Mucosa of rectum (tissue), 2 donors: ENCODE measurements at regions not wholly inside any gene's neighbourhood (a gene's known extent, or its start where the extent isn't known, plus 50 kb on each side); places are given as distances from the start of the nearest gene placed in this dataset.

Source experiments
- H3K27ac ChIP-seq, 2 donors: one replicate each; pipeline ENCODE4 v1.7.0; 2013; ENCODE audit warnings: inconsistent platforms in 2 of 2, low read depth in 2 of 2, low read length in 2 of 2
- H3K27me3 ChIP-seq, 2 donors: one replicate each; pipeline ENCODE4 v1.7.0; 2013; ENCODE audit warnings: low read length in 2 of 2; ENCODE audit not compliant: control insufficient read depth in 2 of 2, insufficient read depth in 2 of 2
- H3K36me3 ChIP-seq, 2 donors: one replicate each; pipeline ENCODE4 v1.7.0; 2013; ENCODE audit warnings: low read length in 2 of 2; ENCODE audit not compliant: control insufficient read depth in 2 of 2, insufficient read depth in 2 of 2
- H3K4me1 ChIP-seq, 2 donors: one replicate each; pipeline ENCODE4 v1.7.0; 2013; ENCODE audit warnings: low read length in 2 of 2, mild to moderate bottlenecking in 1 of 2; ENCODE audit not compliant: control insufficient read depth in 2 of 2, insufficient read depth in 2 of 2
- H3K4me3 ChIP-seq, 2 donors: one replicate each; pipeline ENCODE4 v1.7.0; 2013; ENCODE audit warnings: low read length in 2 of 2
- H3K9ac ChIP-seq, 2 donors: one replicate each; pipeline ENCODE4 v1.7.0; 2013; ENCODE audit warnings: low read length in 2 of 2, low read depth in 1 of 2, mild to moderate bottlenecking in 1 of 2
- H3K9me3 ChIP-seq, 2 donors: one replicate each; pipeline ENCODE4 v1.7.0; 2013; ENCODE audit warnings: low read length in 2 of 2; ENCODE audit not compliant: control insufficient read depth in 2 of 2
- donor health status: healthy.
- donor health status: Normal muscosa, but diverticular disease.

GRCh38 chr11:62030071-62030684 is 62.7 kb upstream of the FTH1 start:
- Histone ChIP-seq H3K9ac (no peak overlapping the region), H3K9me3 (no peaks in the 10 kb centered on the region), H3K4me1 (peaks cover 2 to 12% of the 10 kb centered on the region in 2 donors), H3K36me3 (no peaks in the 10 kb centered on the region), H3K27ac (no peak overlapping the region), H3K4me3 (no peak overlapping the region), H3K27me3 (no peaks in the 10 kb centered on the region)

- Histone ChIP-seq H3K36me3 (no peaks in the 10 kb centered on the region), H3K9me3 (no peaks in the 10 kb centered on the region), H3K9ac (no peak overlapping the region), H3K4me1 (peaks cover 6 to 16% of the 10 kb centered on the region in 2 donors), H3K27ac (no peak overlapping the region), H3K27me3 (no peaks in the 10 kb centered on the region), H3K4me3 (no peak overlapping the region)
Observed at GRCh38 chr11:62026739-62027370, 59.4 kb upstream of the FTH1 start.

GRCh38 chr11:62025487-62026105 is 58.2 kb upstream of the FTH1 start:
- Histone ChIP-seq H3K4me1 (peaks cover 6 to 16% of the 10 kb centered on the region in 2 donors), H3K9me3 (no peaks in the 10 kb centered on the region), H3K4me3 (peak overlapping the region; percentile 60 to 70), H3K27me3 (no peaks in the 10 kb centered on the region), H3K36me3 (no peaks in the 10 kb centered on the region), H3K9ac (peak overlapping the region; percentile 76 to 86), H3K27ac (peak overlapping the region; percentile 88 to 96)

GRCh38 chr11:62024936-62025486 is 57.6 kb upstream of the FTH1 start:
- no peaks in the 10 kb centered on the region for H3K9me3 ChIP-seq
- peaks cover 6 to 16% of the 10 kb centered on the region in 2 donors for H3K4me1 ChIP-seq
- no peaks in the 10 kb centered on the region for H3K36me3 ChIP-seq
- peak overlapping the region in 1 of 2 donors; percentile 70 for H3K4me3 ChIP-seq
- peak overlapping the region; percentile 88 to 96 for H3K27ac ChIP-seq
- peak overlapping the region; percentile 4 to 86 for H3K9ac ChIP-seq
- H3K27me3 ChIP-seq, result no peaks in the 10 kb centered on the region

GRCh38 chr11:62022211-62022610 is 54.8 kb upstream of the FTH1 start:
- no peaks in the 10 kb centered on the region for H3K27me3 ChIP-seq
- H3K9ac ChIP-seq, result no peak overlapping the region
- H3K36me3 ChIP-seq, result no peaks in the 10 kb centered on the region
- no peaks in the 10 kb centered on the region for H3K9me3 ChIP-seq
- H3K4me1 ChIP-seq, result peaks cover 6 to 16% of the 10 kb centered on the region in 2 donors
- no peak overlapping the region for H3K4me3 ChIP-seq
- H3K27ac ChIP-seq, result no peak overlapping the region

GRCh38 chr11:62020661-62021060 is 53.2 kb upstream of the FTH1 start:
- H3K4me1 ChIP-seq, result peaks cover 6 to 9% of the 10 kb centered on the region in 2 donors
- no peak overlapping the region for H3K4me3 ChIP-seq
- H3K27me3 ChIP-seq, result no peaks in the 10 kb centered on the region
- H3K27ac ChIP-seq, result no peak overlapping the region
- H3K36me3 ChIP-seq, result no peaks in the 10 kb centered on the region
- no peak overlapping the region for H3K9ac ChIP-seq
- no peaks in the 10 kb centered on the region for H3K9me3 ChIP-seq

- H3K27ac ChIP-seq, result no peak overlapping the region
- H3K4me3 ChIP-seq, result no peak overlapping the region
- H3K27me3 ChIP-seq, result no peaks in the 10 kb centered on the region
- H3K9me3 ChIP-seq, result no peaks in the 10 kb centered on the region
- H3K36me3 ChIP-seq, result no peaks in the 10 kb centered on the region
- H3K9ac ChIP-seq, result no peak overlapping the region
- H3K4me1 ChIP-seq, result no peaks in the 10 kb centered on the region
Observed at GRCh38 chr11:62018981-62019664, 51.7 kb upstream of the FTH1 start.

GRCh38 chr11:62017878-62018655 is 50.6 kb upstream of the FTH1 start:
- Histone ChIP-seq H3K4me1 (no peaks in the 10 kb centered on the region), H3K27ac (no peak overlapping the region), H3K27me3 (no peaks in the 10 kb centered on the region), H3K9ac (no peak overlapping the region), H3K36me3 (no peaks in the 10 kb centered on the region), H3K9me3 (no peaks in the 10 kb centered on the region), H3K4me3 (no peak overlapping the region)
